MCF 10A (cell line): ENCODE measurements at regions not wholly inside any gene's neighbourhood (a gene's known extent, or its start where the extent isn't known, plus 50 kb on each side); places are given as distances from the start of the nearest gene placed in this dataset.

Experiments
- BruUV-seq: library from RNA; stranded (reverse); fragments of 400-500 nt; replicated peaks from 2 replicates; lab custom pipeline; 2021; lab: Mats Ljungman, UMichigan
- CTCF ChIA-PET: fragments of 300-600 bp; sonication (Branson Sonifier 250); formaldehyde crosslinking; extraction: SDS; loops from one replicate; lab custom pipeline; 2021; ENCODE audit warnings: antibody characterized with exemption, inconsistent platforms; lab: Yijun Ruan, JAX
- POLR2A ChIA-PET: fragments of 300-600, 350-650 bp; sonication (Branson Sonifier 250); formaldehyde crosslinking; extraction: SDS; loops from one replicate; lab custom pipeline; 2020; ENCODE audit warnings: antibody characterized with exemption, inconsistent platforms; lab: Yijun Ruan, JAX
- DNase-seq: peaks from one replicate; pipeline ENCODE4 v3.0.0-alpha.2; 2018; ENCODE audit not compliant: unreplicated experiment
- H3K27ac Mint-ChIP-seq: one replicate; pipeline ENCODE4 v1.8.0; 2022; ENCODE audit warnings: mild to moderate bottlenecking, low read depth, mixed read lengths; ENCODE audit not compliant: unreplicated experiment
- H3K27me3 Mint-ChIP-seq: one replicate; pipeline ENCODE4 v1.8.0; 2022; ENCODE audit warnings: mixed read lengths; ENCODE audit not compliant: insufficient read depth, unreplicated experiment
- H3K36me3 Mint-ChIP-seq: one replicate; pipeline ENCODE4 v1.8.0; 2022; ENCODE audit warnings: mild to moderate bottlenecking, moderate library complexity, mixed read lengths; ENCODE audit not compliant: insufficient read depth, unreplicated experiment
- H3K4me1 Mint-ChIP-seq: one replicate; pipeline ENCODE4 v1.8.0; 2022; ENCODE audit warnings: mixed read lengths; ENCODE audit not compliant: insufficient read depth, unreplicated experiment
- H3K4me3 Mint-ChIP-seq: one replicate; pipeline ENCODE4 v1.8.0; 2022; ENCODE audit warnings: mild to moderate bottlenecking, moderate library complexity, mixed read lengths; ENCODE audit not compliant: unreplicated experiment
- H3K9me3 Mint-ChIP-seq: one replicate; pipeline ENCODE4 v1.8.0; 2022; ENCODE audit warnings: mixed read lengths; ENCODE audit not compliant: unreplicated experiment
- intact Hi-C: fragments of 100-400 bp; cut with micrococcal nuclease; formaldehyde crosslinking; loops from 2 replicates; pipeline ENCODE4 v1.14.1; 2022
- TF ChIP-seq, protein P1 (sequence below): fragments of 200-600 bp; IDR thresholded peaks from one replicate; pipeline ENCODE4 v1.8.0; 2022; ENCODE audit warnings: antibody characterized with exemption, mild to moderate bottlenecking; ENCODE audit not compliant: unreplicated experiment

DNA sequence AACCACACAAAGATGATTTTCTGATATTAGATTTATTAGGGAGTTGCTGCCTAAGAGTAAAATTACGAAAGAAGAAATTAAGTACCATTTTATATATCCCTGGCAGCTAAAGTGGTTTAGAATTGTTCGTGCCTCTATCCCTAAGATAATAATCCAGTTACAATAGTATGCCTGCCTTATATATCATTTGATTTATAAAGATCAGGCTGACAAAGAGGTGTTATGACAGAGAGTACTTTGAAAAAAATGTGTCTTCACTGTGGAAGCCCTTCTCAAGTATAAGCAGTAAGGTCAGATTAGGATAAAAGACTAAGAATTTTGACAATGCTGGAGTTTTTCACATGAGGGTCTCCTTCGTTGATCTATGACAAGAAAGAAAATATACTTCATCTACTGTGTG lies 619.9 kb downstream of the ADGRL2 start:
- H3K4me1 Mint-ChIP-seq: no peaks in the 10 kb centered on the region
- no peak overlapping the region for H3K4me3 Mint-ChIP-seq
- CTCF ChIA-PET: no interaction called here
- no TSS peak for BruUV-seq
- intact Hi-C loops: no loop called here
- H3K27me3 Mint-ChIP-seq: no peaks in the 10 kb centered on the region
- TF ChIP-seq, protein P1, sequence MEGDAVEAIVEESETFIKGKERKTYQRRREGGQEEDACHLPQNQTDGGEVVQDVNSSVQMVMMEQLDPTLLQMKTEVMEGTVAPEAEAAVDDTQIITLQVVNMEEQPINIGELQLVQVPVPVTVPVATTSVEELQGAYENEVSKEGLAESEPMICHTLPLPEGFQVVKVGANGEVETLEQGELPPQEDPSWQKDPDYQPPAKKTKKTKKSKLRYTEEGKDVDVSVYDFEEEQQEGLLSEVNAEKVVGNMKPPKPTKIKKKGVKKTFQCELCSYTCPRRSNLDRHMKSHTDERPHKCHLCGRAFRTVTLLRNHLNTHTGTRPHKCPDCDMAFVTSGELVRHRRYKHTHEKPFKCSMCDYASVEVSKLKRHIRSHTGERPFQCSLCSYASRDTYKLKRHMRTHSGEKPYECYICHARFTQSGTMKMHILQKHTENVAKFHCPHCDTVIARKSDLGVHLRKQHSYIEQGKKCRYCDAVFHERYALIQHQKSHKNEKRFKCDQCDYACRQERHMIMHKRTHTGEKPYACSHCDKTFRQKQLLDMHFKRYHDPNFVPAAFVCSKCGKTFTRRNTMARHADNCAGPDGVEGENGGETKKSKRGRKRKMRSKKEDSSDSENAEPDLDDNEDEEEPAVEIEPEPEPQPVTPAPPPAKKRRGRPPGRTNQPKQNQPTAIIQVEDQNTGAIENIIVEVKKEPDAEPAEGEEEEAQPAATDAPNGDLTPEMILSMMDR: no peak
- DNase-seq: no peak
- H3K9me3 Mint-ChIP-seq: no peaks in the 10 kb centered on the region
- H3K36me3 Mint-ChIP-seq: no peaks in the 10 kb centered on the region
- POLR2A ChIA-PET: interaction anchor here (0.7 kb wide), 1 partner anchor 10 kb away, joined by 3 read pairs; no protein-coding TSS in a partner anchor
- no peak overlapping the region for H3K27ac Mint-ChIP-seq

DNA sequence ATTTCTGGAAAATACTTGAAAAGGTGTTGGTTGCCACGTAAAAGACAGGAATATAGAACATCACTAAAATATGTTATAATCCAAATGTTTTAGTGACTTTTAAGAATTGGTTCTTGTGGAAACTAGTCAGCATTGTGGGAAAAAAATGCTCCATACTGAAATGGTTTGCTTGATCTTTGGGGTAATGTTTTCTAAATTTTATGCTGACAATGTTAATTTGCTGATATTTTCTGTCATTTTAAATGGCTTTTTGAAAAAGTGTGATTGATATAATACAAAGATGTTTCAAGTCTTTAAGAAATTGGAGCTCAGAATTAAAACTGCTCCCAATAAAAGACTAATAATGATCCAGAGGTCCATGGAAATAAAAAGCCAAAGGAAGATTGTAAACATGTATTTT lies 610.9 kb downstream of the ADGRL2 start:
- Mint-ChIP-seq H3K27ac (no peak overlapping the region), H3K27me3 (no peaks in the 10 kb centered on the region), H3K36me3 (no peaks in the 10 kb centered on the region), H3K9me3 (no peaks in the 10 kb centered on the region), H3K4me3 (no peak overlapping the region), H3K4me1 (no peaks in the 10 kb centered on the region)
- DNase-seq: no peak
- CTCF ChIA-PET: no interaction called here
- POLR2A ChIA-PET: no interaction called here
- BruUV-seq: no TSS peak
- TF ChIP-seq, protein P1: no peak
- intact Hi-C loops: no loop called here

DNA sequence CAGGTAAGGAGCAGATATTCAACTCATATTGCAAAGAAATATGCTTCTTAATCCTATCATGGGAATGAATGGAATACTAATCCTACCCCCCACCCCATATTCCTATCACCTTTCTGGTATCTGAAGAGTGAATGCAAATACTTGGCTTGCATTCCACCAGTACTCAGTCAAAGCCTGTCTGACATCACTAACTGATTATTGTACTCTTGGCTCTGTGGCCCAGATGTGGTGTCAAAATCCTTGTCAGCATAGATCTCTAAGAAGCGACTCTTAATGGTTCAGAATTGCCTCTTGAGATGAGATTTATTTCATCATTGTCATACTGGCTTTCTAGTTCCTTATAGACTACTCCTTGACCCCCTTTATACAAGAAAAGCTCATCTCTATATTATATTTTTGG lies 604.6 kb downstream of the ADGRL2 start:
- CTCF ChIA-PET: interaction anchor here (0.7 kb wide), 1 partner anchor 33 kb away, joined by 3 read pairs; no protein-coding TSS in a partner anchor
- no TSS peak for BruUV-seq
- Mint-ChIP-seq H3K36me3 (no peaks in the 10 kb centered on the region), H3K4me1 (no peaks in the 10 kb centered on the region), H3K27me3 (no peaks in the 10 kb centered on the region), H3K27ac (no peak overlapping the region), H3K4me3 (no peak overlapping the region), H3K9me3 (no peaks in the 10 kb centered on the region)
- intact Hi-C loops: no loop called here
- TF ChIP-seq, protein P1: no peak
- POLR2A ChIA-PET: no interaction called here
- no peak for DNase-seq

- Mint-ChIP-seq H3K27me3 (no peaks in the 10 kb centered on the region), H3K4me3 (no peak overlapping the region), H3K36me3 (no peaks in the 10 kb centered on the region), H3K9me3 (no peaks in the 10 kb centered on the region), H3K27ac (no peak overlapping the region), H3K4me1 (no peaks in the 10 kb centered on the region)
- CTCF ChIA-PET: no interaction called here
- TF ChIP-seq, protein P1: no peak
- no TSS peak for BruUV-seq
- no peak for DNase-seq
- intact Hi-C loops: no loop called here
- POLR2A ChIA-PET: no interaction called here
These were observed 600.4 kb downstream of the ADGRL2 start for GRCh38 chr1:82401116-82401515.
